Muscle of back (tissue), 3 donors: ENCODE measurements at regions not wholly inside any gene's neighbourhood (a gene's known extent, or its start where the extent isn't known, plus 50 kb on each side); places are given as distances from the start of the nearest gene placed in this dataset.

ENCODE experiments used
- DNase-seq, 3 donors: peaks; one replicate each; pipeline versions ENCODE4 v3.0.0 to v3.0.0-alpha.2; 2013

- DNase-seq = peak in 1 of 3 donors; percentile 92
Measured at GRCh38 chr2:42906557-42907411, 114.4 kb upstream of the HAAO start.

GRCh38 chr2:42906111-42906556 lies 113.8 kb upstream of the HAAO start:
- no peak for DNase-seq

GRCh38 chr2:42905341-42906110 lies 113.1 kb upstream of the HAAO start:
- peak in 1 of 3 donors; percentile 88 for DNase-seq

GRCh38 chr2:42904576-42904876 lies 112.1 kb upstream of the HAAO start:
- DNase-seq = no peak

DNA sequence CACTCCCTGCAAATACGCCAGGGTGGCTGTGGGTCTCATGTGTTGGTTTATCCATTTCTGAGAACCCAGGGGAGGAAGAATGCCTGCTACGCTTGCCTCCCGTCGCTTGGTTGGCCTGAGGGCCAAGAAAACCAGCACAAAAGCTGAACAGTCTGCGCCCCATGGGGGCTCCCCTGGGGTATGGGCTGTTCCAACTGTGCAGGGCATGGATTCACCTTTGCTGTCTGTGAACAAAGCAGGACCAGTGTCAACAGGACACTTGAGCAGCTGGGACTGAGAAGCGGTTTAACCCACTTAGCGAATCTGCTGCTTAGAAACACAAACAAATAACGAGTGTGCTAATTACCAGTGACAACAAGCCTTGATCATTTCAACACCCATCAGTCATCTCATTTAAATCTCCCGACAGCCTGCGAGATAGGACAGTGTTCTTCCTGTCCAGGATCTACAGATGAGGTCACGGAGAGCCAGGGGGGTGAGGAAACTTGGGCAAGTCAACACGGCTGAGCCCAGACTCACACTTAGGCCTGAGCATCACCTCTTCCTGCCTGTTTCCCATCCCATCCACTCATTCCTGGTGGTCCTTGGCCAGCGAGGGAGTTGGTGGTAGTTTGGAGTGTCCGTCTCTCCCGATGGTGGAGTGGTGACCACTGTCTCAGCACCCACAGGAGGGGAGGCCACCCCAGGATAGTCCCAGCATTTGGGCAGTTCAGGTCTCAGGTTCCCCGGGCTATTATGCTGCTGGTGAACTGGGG lies 111.6 kb upstream of the HAAO start:
- peak in 1 of 3 donors; percentile 42 for DNase-seq

GRCh38 chr2:42902939-42903709 lies 110.7 kb upstream of the HAAO start:
- DNase-seq = no peak

DNA sequence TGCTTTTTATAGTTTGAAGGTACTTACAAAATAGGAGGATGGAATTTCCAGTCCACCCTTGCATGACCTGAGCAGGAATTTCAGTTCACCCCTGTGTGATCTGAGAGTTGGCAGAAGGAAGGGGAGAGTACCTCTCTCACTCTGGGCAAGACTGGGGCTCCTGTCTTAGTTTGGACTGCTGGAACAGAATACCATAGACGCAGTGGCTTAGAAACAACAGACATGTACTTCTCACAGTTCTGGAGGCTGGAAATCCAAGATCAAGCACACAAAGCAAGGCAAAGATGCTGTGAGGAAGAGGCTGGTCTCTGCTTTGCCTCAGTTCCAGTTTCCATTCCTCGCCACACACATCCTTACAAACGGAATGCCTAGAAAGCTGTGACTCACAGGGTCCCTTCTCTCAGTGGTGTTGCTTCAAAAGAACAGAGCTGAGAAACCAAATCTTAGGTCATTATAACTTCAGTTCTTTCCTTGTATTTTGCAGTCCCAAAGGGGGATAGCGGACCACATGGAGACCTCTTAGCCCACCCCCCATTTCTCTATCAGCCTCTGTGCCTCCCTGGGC lies 108.8 kb upstream of the HAAO start:
- DNase-seq = no peak

DNA sequence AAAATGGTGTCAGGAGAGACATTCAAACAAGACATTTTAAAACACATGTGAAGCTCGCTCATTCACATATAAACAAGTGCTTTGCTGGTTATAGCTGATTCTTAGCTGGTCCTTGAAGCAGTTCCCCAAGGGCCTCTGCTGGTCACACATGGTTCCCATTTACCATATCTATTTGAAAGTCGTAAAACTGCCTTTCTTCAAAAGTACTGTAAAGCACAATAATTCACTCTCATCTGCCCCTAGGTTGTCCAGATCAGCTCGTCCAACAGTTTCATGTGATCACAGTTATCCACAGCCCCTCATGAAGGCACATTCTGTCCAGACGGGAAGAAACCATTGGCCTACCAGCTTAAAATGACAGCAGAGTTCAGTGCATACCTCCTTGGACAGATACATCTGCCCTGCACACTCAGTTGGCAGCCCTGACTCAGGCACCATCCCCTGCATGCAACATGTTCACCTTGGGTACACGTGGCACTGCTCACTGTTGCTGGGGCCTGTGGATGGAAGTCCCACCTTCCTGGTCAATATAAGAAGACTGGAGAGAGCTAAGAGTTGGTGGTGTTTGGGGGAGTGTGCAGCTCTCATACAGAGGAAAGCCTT lies 108.0 kb upstream of the HAAO start:
- peak in 1 of 3 donors; percentile 22 for DNase-seq

GRCh38 chr2:42897358-42897757 lies 105.0 kb upstream of the HAAO start:
- DNase-seq = no peak

DNA sequence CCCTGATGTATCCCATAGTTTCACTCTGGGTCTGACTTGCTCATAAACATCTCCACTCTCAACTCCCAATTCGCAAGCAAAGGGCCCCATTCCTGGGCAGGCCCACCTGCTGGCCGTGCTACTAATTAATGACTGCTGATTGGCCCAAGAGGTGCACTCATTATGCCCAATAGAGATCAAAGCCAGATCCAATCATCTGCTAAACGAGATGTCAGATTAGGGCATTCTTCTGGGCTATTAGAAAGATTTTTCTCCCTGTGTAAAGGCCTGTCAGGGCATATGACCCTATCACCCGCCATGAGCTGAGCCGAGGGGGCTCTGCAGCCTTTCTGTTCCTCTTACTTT lies 103.4 kb upstream of the HAAO start:
- no peak for DNase-seq

GRCh38 chr2:42895134-42895790 lies 102.9 kb upstream of the HAAO start:
- no peak for DNase-seq

DNA sequence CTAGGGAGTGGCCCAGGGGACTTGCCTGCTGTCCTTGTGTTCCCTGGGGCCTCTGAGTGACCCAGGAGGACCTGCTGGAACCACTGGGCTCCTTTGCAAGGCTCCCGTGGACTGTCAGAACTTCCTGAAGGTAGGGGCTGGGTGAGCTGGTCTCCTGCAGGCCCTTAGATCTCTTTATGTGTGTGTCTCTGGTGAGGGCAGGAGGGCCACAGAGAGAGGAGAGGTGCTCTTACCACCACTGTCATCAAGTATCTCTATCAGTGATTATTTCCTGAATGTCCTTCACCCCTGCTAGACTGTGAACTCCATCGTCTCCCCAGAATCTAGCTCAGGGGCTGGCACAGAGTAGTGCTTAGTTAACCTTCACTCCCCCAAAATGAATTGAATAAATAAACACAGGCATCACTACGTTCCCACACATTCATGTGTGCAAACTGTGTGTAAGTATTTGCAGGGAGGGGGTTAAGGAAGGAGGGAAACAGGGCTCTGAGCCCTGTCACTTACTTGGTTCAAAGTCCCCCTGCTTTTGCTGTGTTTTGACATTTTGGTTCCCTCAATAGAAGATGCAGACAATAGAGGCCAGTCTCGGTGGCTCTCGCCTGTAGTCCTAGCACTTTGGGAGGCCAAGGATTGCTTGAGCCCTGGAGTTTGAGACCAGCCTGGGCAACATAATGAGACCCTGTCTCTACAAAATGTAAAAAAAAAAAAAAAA lies 100.8 kb upstream of the HAAO start:
- no peak for DNase-seq

GRCh38 chr2:42890791-42891355 lies 98.5 kb upstream of the HAAO start:
- no peak for DNase-seq

DNA sequence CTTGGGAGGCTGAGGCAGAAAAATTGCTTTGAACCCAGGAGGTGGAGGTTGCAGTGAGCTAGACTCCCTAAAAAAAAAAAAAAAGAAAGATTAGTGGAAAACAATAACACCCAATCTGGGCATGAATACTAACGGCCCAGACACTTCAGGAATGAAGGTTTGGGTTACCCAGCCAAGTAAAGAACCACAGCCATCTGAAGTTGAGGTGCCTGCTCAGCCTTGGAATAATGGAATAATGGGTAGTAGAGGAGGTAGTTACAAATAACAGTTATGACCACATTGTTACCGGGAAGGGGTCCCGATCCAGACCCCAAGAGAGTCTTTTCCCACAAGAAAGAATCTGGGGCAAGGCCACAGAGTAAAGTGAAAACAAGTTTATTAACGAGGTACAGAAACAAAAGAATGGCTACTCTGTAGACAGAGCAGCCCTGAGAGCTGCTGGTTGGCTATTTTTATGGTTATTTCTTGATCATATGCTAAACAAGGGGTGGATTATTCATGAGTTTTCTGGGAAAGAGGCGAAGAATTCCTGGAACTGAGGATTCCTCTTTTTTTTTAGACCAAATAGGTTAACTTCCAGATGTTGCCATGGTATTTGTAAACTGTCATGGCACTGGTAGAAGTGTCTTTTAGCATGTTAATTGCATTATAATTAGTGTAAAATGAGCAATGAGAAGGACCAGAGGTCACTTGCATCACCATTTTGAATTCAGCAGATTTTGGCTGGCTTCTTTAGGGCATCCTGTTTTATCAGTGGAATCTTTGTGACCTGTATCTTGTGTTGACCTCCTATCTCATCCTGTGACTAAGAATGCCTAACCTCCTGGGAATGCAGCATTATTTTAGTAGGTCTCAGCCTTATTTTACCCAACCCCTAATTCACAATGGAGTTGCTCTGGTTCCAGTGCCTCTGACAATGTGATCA lies 96.2 kb upstream of the HAAO start:
- DNase-seq = no peak

- no peak for DNase-seq
Measured at GRCh38 chr2:42886921-42887320, 94.5 kb upstream of the HAAO start.

- DNase-seq = no peak
Measured at GRCh38 chr2:42882756-42883155, 90.4 kb upstream of the HAAO start.

GRCh38 chr2:42881732-42882131 lies 89.3 kb upstream of the HAAO start:
- no peak for DNase-seq
